Spleen (tissue), 11 donors: ENCODE measurements at regions not wholly inside any gene's neighbourhood (a gene's known extent, or its start where the extent isn't known, plus 50 kb on each side); places are given as distances from the start of the nearest gene placed in this dataset.

Experiments
- DNase-seq: peaks from one replicate; pipeline ENCODE4 v3.0.0-alpha.2; 2020
- H3K27ac ChIP-seq, 8 donors: fragments of 200-600 bp; sonication (generic) in 7 of 8; 1 replicate in 4 of 8; 2 replicates in 4 of 8; pipeline versions ENCODE4 v1.5.0 to v1.8.0; 2016 to 2021; ENCODE audit warnings: inconsistent platforms in 4 of 8, mild to moderate bottlenecking in 4 of 8, moderate library complexity in 1 of 8
- H3K27me3 ChIP-seq, 7 donors: fragments of 200-600 bp; sonication (generic) in 6 of 7; replicated peaks in 1 of 7; 1 replicate in 4 of 7; 2 replicates in 3 of 7; pipeline versions ENCODE4 v1.5.0 to v1.8.0; 2016 to 2021; ENCODE audit warnings: inconsistent platforms in 3 of 7, mild to moderate bottlenecking in 1 of 7
- H3K36me3 ChIP-seq, 6 donors: fragments of 200-600 bp; sonication (generic) in 5 of 6; 1 replicate in 4 of 6; 2 replicates in 2 of 6; pipeline versions ENCODE4 v1.5.0 to v1.8.0; 2016 to 2021; ENCODE audit warnings: inconsistent platforms in 2 of 6
- H3K4me1 ChIP-seq, 6 donors: fragments of 200-600 bp; sonication (generic) in 5 of 6; 1 replicate in 3 of 6; 2 replicates in 3 of 6; pipeline versions ENCODE4 v1.5.0 to v1.8.0; 2016 to 2021; ENCODE audit warnings: inconsistent platforms in 3 of 6
- H3K4me3 ChIP-seq, 8 donors: fragments of 200-600 bp; sonication (generic) in 7 of 8; 1 replicate in 4 of 8; 2 replicates in 4 of 8; pipeline versions ENCODE4 v1.5.0 to v1.8.0; 2016 to 2021; ENCODE audit warnings: inconsistent platforms in 4 of 8, mild to moderate bottlenecking in 4 of 8, moderate library complexity in 2 of 8
- H3K9me3 ChIP-seq, 8 donors: fragments of 200-600 bp; sonication (generic) in 7 of 8; 1 replicate in 4 of 8; 2 replicates in 4 of 8; pipeline versions ENCODE4 v1.5.0 to v1.8.0; 2016 to 2021; ENCODE audit warnings: inconsistent platforms in 4 of 8
- CTCF ChIP-seq, 11 experiments: fragments of 200-600 bp in 7 of 11; fragments of 450-650 bp in 4 of 11; sonication (generic) in 4 of 11; IDR thresholded peaks in 8 of 11; conservative IDR thresholded peaks in 3 of 11; 1 replicate in 7 of 11; 2 replicates in 4 of 11; pipeline versions ENCODE4 v1.4.0 to v1.8.0; 2016 to 2021; ENCODE audit warnings: antibody characterized with exemption in 11 of 11, inconsistent platforms in 4 of 11, mild to moderate bottlenecking in 1 of 11
- POLR2A ChIP-seq, 3 donors: fragments of 450-650 bp; IDR thresholded peaks; one replicate each; pipeline ENCODE4 v1.5.1; 2017; ENCODE audit warnings: antibody characterized with exemption in 3 of 3, mild to moderate bottlenecking in 1 of 3
- POLR2AphosphoS5 ChIP-seq, 3 donors: sonication (generic); formaldehyde crosslinking; IDR thresholded peaks; one replicate each; pipeline ENCODE4 v1.5.1; 2017; ENCODE audit warnings: antibody characterized with exemption in 3 of 3
- WGBS, 5 donors: extraction: QIAGEN DNeasy Blood & Tissue Kit in 3 of 5; methylation state at CpG; one replicate each; pipeline versions ENCODE4 v1.1.5 to v1.1.7; 2013 to 2018; 5-methylcytosine and 5-hydroxymethylcytosine counted together
- intact Hi-C: fragments of 100-400 bp; cut with DNase I; formaldehyde crosslinking; loops from one replicate; pipeline ENCODE4 v1.15.0; 2023; ENCODE audit warnings: low total_unique reads
- donor health status: healthy with polysubstance abuse.
- donor health status: DM: no; HTN: no; CAD: no; lungs with moderate emphysema.
- donor health status: DM: no; HTN: no; CAD: no.
- donor health status: Bipolar disorder and iron deficiency.
- donor health status: healthy.
- donor health status: DM: no; HTN: no; CAD: no.
- donor health status: DM: yes; HTN: yes; CAD: no.

- 68 to 94% (median 93%) methylated on average over 1 of the region's 1 CpG for WGBS, 5 donors
- Histone ChIP-seq H3K4me1 (no peaks in the 10 kb centered on the region), H3K36me3 (no peaks in the 10 kb centered on the region)
Observed at GRCh38 chr13:105466376-105466775, 1069.1 kb downstream of the EFNB2 start.

GRCh38 chr13:105465745-105466144, 1069.7 kb downstream of the EFNB2 start, which contains the start of gene DAOA:
TSS of gene DAOA (plus strand) at chr13:105466045.
- intact Hi-C loops = no loop called here
- Histone ChIP-seq H3K4me1 (no peaks in the 10 kb centered on the region), H3K27ac (no peak within 1 kb of the TSS), H3K4me3 (no peak within 1 kb of the TSS), H3K36me3 (no peaks in the 10 kb centered on the region), H3K9me3 (peaks cover 0 to 4% (median 0%) of the 10 kb centered on the region in 8 donors), H3K27me3 (no peaks in the 10 kb centered on the region)
- no peak for DNase-seq
- TF ChIP-seq POLR2A (IDR thresholded peaks at IDR 0.05) (no peak), POLR2AphosphoS5 (IDR thresholded peaks at IDR 0.05) (no peak), CTCF (IDR thresholded peaks at IDR 0.05 in 8 of 11, conservative IDR thresholded peaks at IDR 0.05 in 3 of 11) (no peak)
- 63 to 75% (median 67%) methylated on average over 1 of the region's 1 CpG for WGBS, 5 donors

More at GRCh38 chr13:105466376-105466775, 1069.1 kb downstream of the EFNB2 start:
- Histone ChIP-seq H3K27me3 (no peaks in the 10 kb centered on the region), H3K9me3 (peaks cover 0 to 4% (median 0%) of the 10 kb centered on the region in 8 donors), H3K4me3 (no peak overlapping the region), H3K27ac (no peak overlapping the region)
- TF ChIP-seq POLR2A (IDR thresholded peaks at IDR 0.05) = no peak
- no peak for TF ChIP-seq CTCF (IDR thresholded peaks at IDR 0.05 in 8 of 11, conservative IDR thresholded peaks at IDR 0.05 in 3 of 11)
- no peak for TF ChIP-seq POLR2AphosphoS5 (IDR thresholded peaks at IDR 0.05)
- intact Hi-C loops = no loop called here
- DNase-seq = no peak

- H3K9me3 ChIP-seq = peaks cover 0 to 4% (median 0%) of the 10 kb centered on the region in 8 donors
- H3K36me3 ChIP-seq = no peaks in the 10 kb centered on the region
- no peak for DNase-seq
- no peak overlapping the region for H3K27ac ChIP-seq
- no peak overlapping the region for H3K4me3 ChIP-seq
- H3K27me3 ChIP-seq = no peaks in the 10 kb centered on the region
- no peaks in the 10 kb centered on the region for H3K4me1 ChIP-seq
- no peak for TF ChIP-seq POLR2A (IDR thresholded peaks at IDR 0.05)
- no peak for TF ChIP-seq POLR2AphosphoS5 (IDR thresholded peaks at IDR 0.05)
- no peak for TF ChIP-seq CTCF (IDR thresholded peaks at IDR 0.05 in 8 of 11, conservative IDR thresholded peaks at IDR 0.05 in 3 of 11)
- intact Hi-C loops = no loop called here
Observed at GRCh38 chr13:105465251-105465650, 1070.2 kb downstream of the EFNB2 start.

- no peak overlapping the region for H3K27ac ChIP-seq
- intact Hi-C loops = no loop called here
- no peak overlapping the region for H3K4me3 ChIP-seq
- H3K27me3 ChIP-seq = no peaks in the 10 kb centered on the region
- TF ChIP-seq POLR2AphosphoS5 (IDR thresholded peaks at IDR 0.05) (no peak), CTCF (IDR thresholded peaks at IDR 0.05 in 8 of 11, conservative IDR thresholded peaks at IDR 0.05 in 3 of 11) (no peak), POLR2A (IDR thresholded peaks at IDR 0.05) (no peak)
- no peaks in the 10 kb centered on the region for H3K4me1 ChIP-seq
- 67 to 74% (median 71%) methylated on average over 1 of the region's 1 CpG for WGBS, 5 donors
- H3K36me3 ChIP-seq = no peaks in the 10 kb centered on the region
- peaks cover 0 to 4% (median 0%) of the 10 kb centered on the region in 8 donors for H3K9me3 ChIP-seq
- no peak for DNase-seq
Observed at GRCh38 chr13:105464249-105464648, 1071.2 kb downstream of the EFNB2 start.
